ENCODE measurements at regions not wholly inside any gene's neighbourhood (a gene's known extent, or its start where the extent isn't known, plus 50 kb on each side); places are given as distances from the start of the nearest gene placed in this dataset.

GRCh38 chr10:128716181-128716580, 590.0 kb upstream of the MKI67 start:
- DNase-seq, result no peak

- DNase-seq, result no peak
These were observed 595.8 kb upstream of the MKI67 start for GRCh38 chr10:128721963-128722445.

DNA sequence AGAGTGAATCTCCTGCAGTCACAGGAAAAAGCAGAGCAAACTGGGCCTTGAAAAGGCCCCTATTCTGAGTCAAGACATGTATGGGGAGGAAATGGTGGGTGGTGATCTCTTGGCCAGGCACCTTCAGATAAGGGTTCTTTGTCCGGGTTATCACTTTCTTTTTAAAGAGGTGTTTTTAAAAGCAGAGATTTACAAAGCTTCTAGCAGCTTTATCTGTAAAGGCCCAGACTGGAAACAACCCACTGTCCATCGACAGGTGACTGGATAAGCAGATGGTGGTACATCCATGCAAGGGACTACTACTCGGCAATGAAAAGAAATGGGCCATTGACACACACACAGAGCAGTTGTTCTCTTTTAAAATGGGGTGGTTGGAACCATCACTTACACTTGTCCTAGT, 596.7 kb upstream of the MKI67 start:
- DNase-seq, result no peak

GRCh38 chr10:128723631-128724205, 597.5 kb upstream of the MKI67 start:
- DNase-seq, result no peak

DNA sequence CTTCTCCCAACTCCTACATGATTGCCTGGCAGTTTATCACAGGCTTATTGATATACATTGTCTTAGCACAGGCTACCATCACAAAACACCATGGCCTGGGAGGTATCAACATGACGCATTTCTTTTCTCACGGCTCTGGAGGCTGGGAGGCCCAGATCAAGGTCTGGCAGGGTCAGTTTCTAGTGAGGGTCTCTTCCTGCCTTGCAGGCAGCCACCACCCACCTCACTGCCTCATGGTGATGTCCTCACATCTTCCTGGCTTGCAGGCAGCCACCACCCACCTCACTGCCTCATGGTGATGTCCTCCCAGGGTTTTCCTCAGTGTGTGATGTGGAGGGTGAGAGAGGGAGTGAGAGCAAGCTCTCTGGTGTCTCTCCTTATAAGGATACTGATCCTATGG, 599.3 kb upstream of the MKI67 start:
- no peak for DNase-seq

- no peak for DNase-seq
These were observed 600.9 kb upstream of the MKI67 start for GRCh38 chr10:128727114-128727513.

GRCh38 chr10:128729910-128730420, 603.7 kb upstream of the MKI67 start:
- no peak for DNase-seq

GRCh38 chr10:128730922-128731321, 604.7 kb upstream of the MKI67 start:
- no peak for DNase-seq

GRCh38 chr10:128734161-128734560, 607.9 kb upstream of the MKI67 start:
- DNase-seq, result no peak

- DNase-seq, result no peak
These were observed 608.5 kb upstream of the MKI67 start for GRCh38 chr10:128734734-128735133.

- no peak for DNase-seq
These were observed 609.8 kb upstream of the MKI67 start for GRCh38 chr10:128735996-128736395.

- no peak for DNase-seq
These were observed 612.2 kb upstream of the MKI67 start for GRCh38 chr10:128738386-128738915.

DNA sequence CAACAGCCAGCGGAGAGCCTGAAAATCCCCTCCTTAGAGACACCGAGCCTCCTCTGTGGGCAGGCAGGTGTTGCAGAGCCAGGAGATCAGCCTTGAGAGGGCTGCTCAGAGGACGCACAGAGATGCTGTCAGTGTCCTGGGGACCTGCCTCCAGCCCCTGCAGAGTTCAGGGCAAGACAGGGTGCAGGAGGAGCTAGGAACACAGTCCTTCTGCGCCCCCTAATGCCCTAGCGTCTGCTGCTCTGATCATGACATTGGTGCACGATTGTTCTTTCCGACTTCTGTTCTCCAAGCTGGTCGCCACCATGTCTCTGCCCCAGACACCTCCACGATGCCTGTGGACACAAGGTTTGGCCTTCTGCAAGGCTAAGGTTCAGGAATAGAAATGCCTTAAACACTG, 613.7 kb upstream of the MKI67 start:
- DNase-seq, result no peak

- DNase-seq, result no peak
These were observed 615.0 kb upstream of the MKI67 start for GRCh38 chr10:128741180-128741579.

GRCh38 chr10:128741680-128742079, 615.5 kb upstream of the MKI67 start:
- DNase-seq, result no peak

DNA sequence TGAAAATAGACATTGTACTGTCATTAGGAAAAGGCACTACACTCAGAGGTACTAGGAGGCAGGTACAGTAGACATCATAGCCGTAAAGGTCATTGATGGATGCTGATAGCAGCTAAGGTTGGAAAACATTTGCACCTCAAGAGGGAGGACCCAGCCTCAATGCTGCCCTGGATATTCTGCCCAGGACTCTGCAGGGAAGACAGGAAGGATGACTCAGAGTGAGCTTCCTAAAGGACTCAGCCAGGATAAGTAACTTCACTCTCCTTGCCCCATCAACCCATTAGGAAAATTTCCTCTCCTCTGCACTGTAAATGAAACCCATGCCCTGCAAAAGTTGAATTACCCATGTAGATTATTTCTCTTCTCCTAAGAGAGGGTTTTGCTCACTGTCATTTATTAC, 617.9 kb upstream of the MKI67 start:
- no peak for DNase-seq

- no peak for DNase-seq
These were observed 618.6 kb upstream of the MKI67 start for GRCh38 chr10:128744811-128745305.

- DNase-seq, result no peak
These were observed 621.5 kb upstream of the MKI67 start for GRCh38 chr10:128747582-128748346.

GRCh38 chr10:128751284-128751683, 625.1 kb upstream of the MKI67 start:
- no peak for DNase-seq

GRCh38 chr10:128751851-128752250, 625.6 kb upstream of the MKI67 start:
- DNase-seq, result no peak

DNA sequence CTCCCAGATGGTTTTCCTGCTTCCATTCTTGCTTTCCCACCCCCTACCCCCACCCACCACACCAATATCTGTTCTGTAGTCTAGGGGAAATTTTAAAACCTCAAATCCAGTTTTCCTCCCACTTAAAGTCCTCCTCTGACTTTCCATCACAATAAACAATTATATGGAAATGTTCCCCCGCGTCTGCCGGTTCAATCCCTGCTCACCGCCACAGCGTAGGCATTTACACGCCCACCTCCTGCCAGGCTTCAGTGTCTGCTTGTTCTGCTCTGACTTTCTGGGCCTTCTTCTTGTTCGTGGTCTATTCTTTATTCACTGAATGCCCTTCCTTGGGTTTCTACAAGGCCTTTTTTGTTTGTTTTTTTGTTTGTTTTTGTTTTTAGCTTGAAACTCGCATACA, 633.0 kb upstream of the MKI67 start:
- no peak for DNase-seq

DNA sequence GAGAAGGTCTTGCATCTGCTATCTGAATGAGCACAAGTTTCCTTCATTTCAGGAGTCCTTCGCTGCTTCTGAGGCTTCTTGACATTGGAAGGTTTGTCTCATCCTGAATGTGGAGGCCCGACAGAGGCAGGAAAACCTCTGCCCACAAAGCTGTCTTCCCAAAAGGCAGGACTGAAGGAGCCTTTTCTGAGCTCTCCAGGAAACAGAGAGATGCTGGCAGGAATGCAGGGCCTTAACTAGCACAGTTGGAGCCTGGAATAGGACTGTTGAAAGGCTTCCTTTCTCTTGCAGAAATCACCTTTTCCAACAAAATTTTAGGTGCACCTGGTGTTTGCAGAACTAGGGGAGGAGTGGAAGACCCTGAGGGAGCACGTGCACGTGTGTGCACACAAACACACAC, 637.4 kb upstream of the MKI67 start:
- DNase-seq, result no peak

DNA sequence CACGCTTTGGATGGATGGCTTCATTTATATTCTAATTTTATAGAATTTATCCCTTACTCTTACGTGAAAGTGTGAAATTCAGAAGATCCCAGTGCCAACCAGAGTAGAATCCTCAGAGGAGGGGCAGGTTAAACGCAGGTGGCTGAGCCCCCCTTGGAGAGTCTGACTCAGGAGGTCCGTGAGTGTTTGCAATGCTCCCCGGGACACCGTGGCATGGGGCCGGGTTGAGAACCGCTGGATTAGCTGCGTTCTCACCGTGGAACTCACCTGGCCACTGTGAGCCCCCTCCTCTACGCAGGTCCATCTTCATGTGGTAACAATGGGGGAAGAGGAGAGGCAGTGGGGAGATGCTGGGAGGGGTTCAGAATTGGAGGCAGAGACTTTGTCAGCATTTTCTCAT, 638.0 kb upstream of the MKI67 start:
- DNase-seq, result no peak

DNA sequence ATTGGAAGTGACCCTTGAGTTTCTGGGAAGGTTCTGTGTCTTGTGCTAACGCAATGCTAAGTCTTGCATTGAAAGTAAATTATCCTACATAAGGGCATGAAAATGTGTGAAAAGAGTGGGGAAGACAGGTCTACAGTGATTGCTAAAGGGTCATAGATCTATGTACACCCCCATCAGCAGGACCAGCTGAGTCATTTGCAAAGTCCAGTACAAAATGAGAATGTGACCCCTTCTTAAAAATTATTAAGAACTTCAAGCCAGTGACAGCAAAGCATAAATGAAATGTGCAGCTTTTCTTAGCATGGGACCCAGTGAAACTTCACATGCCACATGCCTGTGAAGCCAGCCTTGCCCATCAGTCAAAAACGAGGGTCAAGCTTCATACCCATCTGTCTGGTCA, 640.7 kb upstream of the MKI67 start:
- no peak for DNase-seq
